ENCODE measurements at regions not wholly inside any gene's neighbourhood (a gene's known extent, or its start where the extent isn't known, plus 50 kb on each side); places are given as distances from the start of the nearest gene placed in this dataset.

DNA sequence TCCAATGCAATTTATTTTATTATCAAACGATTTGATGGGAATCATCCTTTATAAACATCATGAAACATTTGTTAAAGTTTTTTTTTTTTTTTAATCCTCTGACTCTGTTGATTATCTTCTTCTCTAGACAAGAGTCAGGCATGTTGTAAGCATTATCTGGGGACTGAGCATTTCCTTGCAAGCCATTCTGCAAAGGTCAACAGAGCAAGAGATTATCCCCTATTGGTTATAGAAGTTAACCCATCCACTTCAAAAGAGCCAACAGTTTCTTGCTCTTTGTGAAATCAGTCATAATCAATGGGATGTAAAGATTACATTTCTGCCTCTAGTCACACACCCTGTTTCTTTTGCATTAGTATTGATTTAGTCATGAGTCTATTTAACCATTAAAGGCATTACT is 368.8 kb upstream of the ADGRL4 start:
- TF ChIP-seq EZH2phosphoT487 (IDR thresholded peaks at IDR 0.05; ENCODE audit: insufficient read depth, low read depth) = no peak
- no peak for TF ChIP-seq EZH2 (IDR thresholded peaks at IDR 0.05; ENCODE audit: insufficient read depth, poor library complexity, severe bottlenecking)

Data from GM23248 (cell line).